Gastrocnemius medialis (tissue), 4 donors: ENCODE measurements at regions not wholly inside any gene's neighbourhood (a gene's known extent, or its start where the extent isn't known, plus 50 kb on each side); places are given as distances from the start of the nearest gene placed in this dataset.

Experiments used
- ATAC-seq, 2 donors: fragments of 150-250 bp; one replicate each; pipeline ENCODE4 v1.9.1; 2016
- DNase-seq, 2 donors: peaks; one replicate each; pipeline ENCODE4 v3.0.0-alpha.2; 2019
- H3K27ac ChIP-seq, 4 donors: fragments of 200-600 bp; sonication (generic); 1 replicate in 1 of 4; 2 replicates in 3 of 4; pipeline ENCODE4 v1.5.1; 2016 to 2018; ENCODE audit warnings: mild to moderate bottlenecking in 2 of 4, moderate library complexity in 1 of 4
- H3K27me3 ChIP-seq, 3 donors: fragments of 200-600 bp; sonication (generic) in 2 of 3; 1 replicate in 1 of 3; 2 replicates in 2 of 3; pipeline versions ENCODE4 v1.5.1 to v1.6.0; 2016 to 2019; ENCODE audit warnings: mild to moderate bottlenecking in 1 of 3, moderate library complexity in 1 of 3
- H3K36me3 ChIP-seq, 2 donors: fragments of 200-600 bp; sonication (generic) in 1 of 2; one replicate each; pipeline ENCODE4 v1.5.1; 2017 to 2018
- H3K4me1 ChIP-seq, 2 donors: fragments of 200-600 bp; sonication (generic) in 1 of 2; one replicate each; pipeline ENCODE4 v1.5.1; 2016 to 2017; ENCODE audit warnings: mild to moderate bottlenecking in 2 of 2
- H3K4me3 ChIP-seq, 4 donors: fragments of 200-600 bp; sonication (generic) in 3 of 4; 1 replicate in 1 of 4; 2 replicates in 3 of 4; pipeline ENCODE4 v1.5.1; 2016 to 2019; ENCODE audit warnings: mild to moderate bottlenecking in 2 of 4
- H3K9me3 ChIP-seq, 3 donors: fragments of 200-600 bp; sonication (generic) in 2 of 3; 1 replicate in 1 of 3; 2 replicates in 2 of 3; pipeline ENCODE4 v1.5.1; 2016 to 2019
- POLR2A ChIP-seq, 2 donors: fragments of 450-650 bp; IDR thresholded peaks; one replicate each; pipeline ENCODE4 v1.6.1; 2017; ENCODE audit warnings: antibody characterized with exemption in 2 of 2, mild to moderate bottlenecking in 2 of 2, moderate library complexity in 2 of 2
- in situ Hi-C, 4 donors: fragments of 200-750 bp; cut with MboI; loops; one replicate each; pipeline versions ENCODE4 v1.15.0 to v1.8.0; 2017; ENCODE audit warnings: low sequenced_read_pairs in 4 of 4
- intact Hi-C: fragments of 100-400 bp; cut with DNase I; formaldehyde crosslinking; loops from one replicate; pipeline ENCODE4 v1.15.1; 2023; ENCODE audit warnings: low total_unique reads
- TF ChIP-seq, protein P1 (sequence below), 5 experiments: fragments of 450-650 bp in 3 of 5; fragments of 200-600 bp in 2 of 5; sonication (generic) in 2 of 5; IDR thresholded peaks in 4 of 5; conservative IDR thresholded peaks in 1 of 5; 1 replicate in 4 of 5; 2 replicates in 1 of 5; pipeline ENCODE4 v1.5.1; 2016 to 2019; ENCODE audit warnings: antibody characterized with exemption in 5 of 5, mild to moderate bottlenecking in 3 of 5, moderate library complexity in 3 of 5

GRCh38 chr21:27114111-27114510 lies 147.2 kb upstream of the ADAMTS5 start:
- Histone ChIP-seq H3K36me3 (no peaks in the 10 kb centered on the region), H3K27ac (no peak overlapping the region), H3K4me1 (no peaks in the 10 kb centered on the region), H3K27me3 (no peaks in the 10 kb centered on the region), H3K9me3 (peaks cover 0 to 2% (median 0%) of the 10 kb centered on the region in 3 donors), H3K4me3 (no peak overlapping the region)
- in situ Hi-C loops: no loop called here
- no peak for DNase-seq
- intact Hi-C loops: no loop called here
- ATAC-seq: no peak
- TF ChIP-seq, protein P1, sequence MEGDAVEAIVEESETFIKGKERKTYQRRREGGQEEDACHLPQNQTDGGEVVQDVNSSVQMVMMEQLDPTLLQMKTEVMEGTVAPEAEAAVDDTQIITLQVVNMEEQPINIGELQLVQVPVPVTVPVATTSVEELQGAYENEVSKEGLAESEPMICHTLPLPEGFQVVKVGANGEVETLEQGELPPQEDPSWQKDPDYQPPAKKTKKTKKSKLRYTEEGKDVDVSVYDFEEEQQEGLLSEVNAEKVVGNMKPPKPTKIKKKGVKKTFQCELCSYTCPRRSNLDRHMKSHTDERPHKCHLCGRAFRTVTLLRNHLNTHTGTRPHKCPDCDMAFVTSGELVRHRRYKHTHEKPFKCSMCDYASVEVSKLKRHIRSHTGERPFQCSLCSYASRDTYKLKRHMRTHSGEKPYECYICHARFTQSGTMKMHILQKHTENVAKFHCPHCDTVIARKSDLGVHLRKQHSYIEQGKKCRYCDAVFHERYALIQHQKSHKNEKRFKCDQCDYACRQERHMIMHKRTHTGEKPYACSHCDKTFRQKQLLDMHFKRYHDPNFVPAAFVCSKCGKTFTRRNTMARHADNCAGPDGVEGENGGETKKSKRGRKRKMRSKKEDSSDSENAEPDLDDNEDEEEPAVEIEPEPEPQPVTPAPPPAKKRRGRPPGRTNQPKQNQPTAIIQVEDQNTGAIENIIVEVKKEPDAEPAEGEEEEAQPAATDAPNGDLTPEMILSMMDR (IDR thresholded peaks at IDR 0.05 in 4 of 5, conservative IDR thresholded peaks at IDR 0.05 in 1 of 5): no peak
- TF ChIP-seq POLR2A (IDR thresholded peaks at IDR 0.05): no peak

GRCh38 chr21:27112186-27112585 lies 145.3 kb upstream of the ADAMTS5 start:
- H3K9me3 ChIP-seq: no peaks in the 10 kb centered on the region
- DNase-seq (no peak), ATAC-seq (no peak)
- no peaks in the 10 kb centered on the region for H3K4me1 ChIP-seq
- no peaks in the 10 kb centered on the region for H3K27me3 ChIP-seq
- no peak overlapping the region for H3K27ac ChIP-seq
- H3K4me3 ChIP-seq: no peak overlapping the region
- intact Hi-C loops: no loop called here
- TF ChIP-seq POLR2A (IDR thresholded peaks at IDR 0.05): no peak
- TF ChIP-seq, protein P1 (IDR thresholded peaks at IDR 0.05 in 4 of 5, conservative IDR thresholded peaks at IDR 0.05 in 1 of 5): no peak
- H3K36me3 ChIP-seq: no peaks in the 10 kb centered on the region
- in situ Hi-C loops: no loop called here

DNA sequence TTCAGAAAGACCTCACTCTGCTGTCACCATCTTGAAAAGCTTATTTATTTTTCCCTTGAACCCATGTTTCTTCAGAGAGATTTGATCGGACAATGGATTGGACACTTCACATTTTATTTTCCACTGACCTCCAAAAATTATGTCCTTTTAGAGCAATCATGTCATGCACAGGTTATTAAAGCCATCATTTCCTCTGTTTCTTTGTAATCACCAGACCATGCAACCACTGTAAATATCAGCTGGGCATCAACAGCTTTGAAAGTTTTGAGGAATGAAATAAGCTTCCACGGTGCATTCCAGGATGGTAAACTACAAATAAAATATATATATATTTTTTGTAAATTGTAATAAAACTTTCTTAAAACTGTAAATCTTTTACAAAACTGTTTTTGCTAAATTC lies 144.1 kb upstream of the ADAMTS5 start:
- Histone ChIP-seq H3K4me3 (no peak overlapping the region), H3K36me3 (no peaks in the 10 kb centered on the region), H3K27ac (no peak overlapping the region), H3K4me1 (no peaks in the 10 kb centered on the region), H3K27me3 (no peaks in the 10 kb centered on the region), H3K9me3 (no peaks in the 10 kb centered on the region)
- intact Hi-C loops: no loop called here
- DNase-seq: no peak
- TF ChIP-seq, protein P1 (IDR thresholded peaks at IDR 0.05 in 4 of 5, conservative IDR thresholded peaks at IDR 0.05 in 1 of 5): no peak
- no peak for TF ChIP-seq POLR2A (IDR thresholded peaks at IDR 0.05)
- no peak for ATAC-seq
- in situ Hi-C loops: no loop called here

DNA sequence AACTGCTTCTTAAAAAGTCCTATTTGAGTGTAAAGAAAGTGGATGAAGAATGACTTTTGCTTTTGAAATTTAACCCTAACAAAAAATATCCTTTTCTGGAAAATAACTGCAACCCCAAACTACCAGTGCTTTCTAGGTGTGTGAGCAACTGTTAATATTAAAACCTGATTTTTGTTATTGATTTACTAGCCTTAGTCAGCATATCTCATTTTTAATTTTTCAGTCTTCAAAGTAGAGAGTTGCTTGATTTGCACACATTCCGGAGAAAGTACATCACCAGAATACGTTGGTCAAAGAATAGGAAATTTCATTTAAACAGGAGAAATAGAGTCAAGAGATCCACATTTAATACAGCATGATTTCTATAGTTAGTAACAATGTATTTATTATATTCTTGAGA lies 141.8 kb upstream of the ADAMTS5 start:
- Histone ChIP-seq H3K27ac (no peak overlapping the region), H3K27me3 (no peaks in the 10 kb centered on the region), H3K4me1 (peaks cover 3 to 11% of the 10 kb centered on the region in 2 donors), H3K9me3 (no peaks in the 10 kb centered on the region), H3K4me3 (no peak overlapping the region), H3K36me3 (no peaks in the 10 kb centered on the region)
- in situ Hi-C loops (no loop called here), intact Hi-C loops (no loop called here)
- ATAC-seq: no peak
- DNase-seq: no peak
- TF ChIP-seq POLR2A (IDR thresholded peaks at IDR 0.05): no peak
- TF ChIP-seq, protein P1 (IDR thresholded peaks at IDR 0.05 in 4 of 5, conservative IDR thresholded peaks at IDR 0.05 in 1 of 5): no peak

- no peaks in the 10 kb centered on the region for H3K27me3 ChIP-seq
- no peak overlapping the region for H3K27ac ChIP-seq
- peaks cover 3 to 11% of the 10 kb centered on the region in 2 donors for H3K4me1 ChIP-seq
- DNase-seq (no peak), ATAC-seq (no peak)
- no peaks in the 10 kb centered on the region for H3K36me3 ChIP-seq
- TF ChIP-seq POLR2A (IDR thresholded peaks at IDR 0.05): no peak
- TF ChIP-seq, protein P1 (IDR thresholded peaks at IDR 0.05 in 4 of 5, conservative IDR thresholded peaks at IDR 0.05 in 1 of 5): no peak
- in situ Hi-C loops (no loop called here), intact Hi-C loops (no loop called here)
- no peak overlapping the region for H3K4me3 ChIP-seq
- no peaks in the 10 kb centered on the region for H3K9me3 ChIP-seq
Measured at GRCh38 chr21:27108228-27108627, 141.3 kb upstream of the ADAMTS5 start.
